Fibroblast of peridontal ligament (primary cell): ENCODE measurements at regions not wholly inside any gene's neighbourhood (a gene's known extent, or its start where the extent isn't known, plus 50 kb on each side); places are given as distances from the start of the nearest gene placed in this dataset.

Source experiments
- DNase-seq: peaks from one replicate; pipeline ENCODE4 v3.0.0-alpha.2; 2010; ENCODE audit errors: extremely low read depth

DNA sequence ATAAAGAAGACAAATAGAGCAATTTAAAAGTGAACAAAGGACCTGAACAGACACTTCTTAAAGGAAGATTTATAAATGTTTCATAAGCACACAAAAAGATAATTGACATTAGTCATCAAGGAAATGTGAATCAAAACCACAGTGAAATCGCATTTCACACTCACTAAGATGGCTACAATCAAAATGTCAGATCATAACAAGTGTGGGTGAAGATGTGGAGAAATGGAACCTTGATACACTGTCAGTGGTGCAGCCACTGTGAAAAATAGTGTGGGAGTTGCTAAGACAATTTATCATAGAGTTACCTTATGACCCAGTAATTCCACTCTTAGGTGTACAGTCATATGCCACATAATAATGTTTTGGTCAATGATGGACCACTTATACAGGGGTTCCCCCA, 54.5 kb upstream of the HTR4 start:
- no peak for DNase-seq

DNA sequence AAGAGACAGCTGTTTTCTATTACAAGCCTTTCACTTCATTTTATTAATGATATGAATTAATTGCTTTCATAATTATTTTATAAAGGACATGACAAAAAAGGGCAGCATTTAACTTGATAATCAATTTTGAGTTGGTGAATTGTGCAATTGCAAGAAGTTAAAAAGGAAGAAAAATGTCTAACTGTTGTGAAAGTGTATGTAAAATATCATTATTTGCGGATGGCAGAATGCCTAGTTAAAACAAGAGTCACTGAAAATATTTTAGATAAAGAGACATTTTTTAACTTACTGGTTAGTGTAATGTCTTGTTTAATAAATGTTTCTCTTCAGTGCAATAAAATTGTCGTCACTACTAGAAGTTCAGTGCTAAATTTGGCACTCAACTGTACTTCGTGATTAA, 57.6 kb upstream of the HTR4 start:
- no peak for DNase-seq

DNA sequence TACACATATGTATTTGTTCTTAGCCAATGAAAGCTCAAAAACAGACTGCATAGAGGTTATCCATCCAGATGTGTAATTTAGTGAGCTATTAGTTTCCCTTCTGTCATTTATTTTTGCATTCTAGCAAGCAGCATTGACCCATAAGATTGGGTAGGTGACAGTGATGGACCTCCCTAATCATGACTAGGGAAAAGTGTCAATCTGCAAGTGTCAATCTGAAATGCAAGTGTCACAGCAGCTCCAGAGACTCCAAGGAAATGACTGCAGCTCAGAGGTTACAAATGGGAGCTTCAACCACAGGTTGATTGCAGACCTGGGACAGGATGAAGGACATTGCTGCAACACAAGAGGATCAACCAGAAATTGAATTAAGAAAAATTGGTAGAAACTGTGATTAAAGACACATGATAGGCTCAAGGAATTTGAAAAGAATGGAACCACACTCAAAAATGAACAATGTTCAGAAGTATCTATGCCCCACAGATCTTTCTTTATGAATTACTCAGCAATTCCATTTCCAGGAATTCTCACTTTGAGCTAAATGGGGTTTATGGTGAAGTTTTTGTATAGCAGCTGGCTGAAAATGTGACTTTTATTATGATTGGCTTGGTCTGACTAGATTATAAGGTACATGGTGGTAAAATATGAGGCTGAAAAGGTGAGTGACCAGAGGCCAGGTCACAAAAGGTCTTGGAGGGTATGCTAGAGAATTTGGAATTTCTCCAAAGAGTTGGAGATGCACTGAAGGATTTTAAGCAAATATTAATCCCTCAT, 59.6 kb upstream of the HTR4 start:
- DNase-seq = no peak

DNA sequence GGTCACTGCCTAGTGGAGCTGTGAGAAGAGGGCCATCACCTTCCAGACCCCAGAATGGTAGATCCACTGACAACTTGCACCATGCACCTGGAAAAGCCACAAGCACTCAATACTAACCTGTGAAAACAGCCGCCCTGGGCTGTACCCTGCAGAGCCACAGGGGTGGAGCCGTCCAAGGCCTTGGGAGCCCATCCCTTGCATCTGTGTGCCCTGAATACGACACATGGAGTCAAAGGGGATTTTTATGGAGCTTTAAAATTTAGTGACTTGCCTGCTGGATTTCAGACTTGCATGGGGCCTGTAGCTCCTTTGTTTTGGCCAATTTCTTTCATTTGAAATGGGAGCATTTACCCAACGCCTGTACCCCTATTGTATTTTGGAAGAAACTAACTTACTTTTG, 62.4 kb upstream of the HTR4 start:
- DNase-seq = no peak

DNA sequence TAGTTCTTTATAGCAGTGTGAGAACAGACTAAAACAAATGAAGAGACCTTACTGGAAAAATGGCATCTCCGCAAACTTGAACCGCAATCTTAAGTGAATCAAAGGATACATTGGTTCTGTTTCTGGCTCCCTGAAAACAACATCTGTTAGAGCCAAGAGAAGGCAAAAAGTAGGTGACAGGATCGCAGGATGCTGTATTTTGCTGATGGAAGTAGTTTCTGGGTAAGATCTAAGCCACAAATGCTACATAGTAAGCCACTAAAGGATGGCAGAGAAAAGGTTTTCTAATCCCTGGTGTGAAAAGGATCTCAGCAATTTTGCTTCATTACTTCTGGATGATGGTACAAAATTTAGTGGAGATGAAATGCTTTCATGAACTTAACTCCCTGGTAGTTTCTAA, 63.3 kb upstream of the HTR4 start:
- DNase-seq = no peak

DNA sequence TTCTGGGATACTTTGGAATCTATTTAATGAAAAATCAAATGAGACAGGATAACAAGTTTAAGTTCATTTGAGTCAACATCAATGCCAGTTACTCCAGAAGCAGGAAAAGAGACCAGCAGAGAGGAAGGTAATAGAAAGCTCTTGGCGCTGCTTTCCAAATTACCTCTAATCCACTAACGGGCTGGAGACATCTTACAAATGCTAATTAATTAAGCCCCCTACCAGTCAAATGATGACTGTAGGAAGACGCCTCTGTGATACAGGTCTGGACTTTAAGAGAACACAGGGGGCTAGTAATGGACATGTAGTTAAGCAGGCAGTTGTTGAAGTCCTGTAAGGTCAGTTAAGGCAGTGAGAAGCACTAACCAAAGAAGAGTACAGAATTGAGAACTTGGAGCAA, 65.3 kb upstream of the HTR4 start:
- no peak for DNase-seq

DNA sequence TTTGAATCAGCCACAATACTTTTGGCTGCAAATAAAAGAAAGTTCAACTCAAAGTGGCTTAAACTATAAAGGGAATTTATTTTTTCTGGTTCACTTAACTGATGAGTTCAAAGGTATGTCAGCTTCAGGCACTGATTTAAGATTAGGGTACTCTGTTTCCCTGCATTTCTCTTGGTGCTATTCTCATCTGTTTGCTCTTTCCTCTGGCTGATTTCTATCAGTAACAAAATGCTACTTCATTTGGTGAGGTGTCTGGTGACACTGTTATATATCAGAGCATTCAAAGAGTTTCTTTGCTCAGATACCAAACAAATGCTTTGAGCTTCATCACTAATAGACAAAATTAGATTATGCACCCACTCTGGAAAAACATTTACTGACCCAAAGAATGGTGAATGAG, 65.9 kb upstream of the HTR4 start:
- no peak for DNase-seq

DNA sequence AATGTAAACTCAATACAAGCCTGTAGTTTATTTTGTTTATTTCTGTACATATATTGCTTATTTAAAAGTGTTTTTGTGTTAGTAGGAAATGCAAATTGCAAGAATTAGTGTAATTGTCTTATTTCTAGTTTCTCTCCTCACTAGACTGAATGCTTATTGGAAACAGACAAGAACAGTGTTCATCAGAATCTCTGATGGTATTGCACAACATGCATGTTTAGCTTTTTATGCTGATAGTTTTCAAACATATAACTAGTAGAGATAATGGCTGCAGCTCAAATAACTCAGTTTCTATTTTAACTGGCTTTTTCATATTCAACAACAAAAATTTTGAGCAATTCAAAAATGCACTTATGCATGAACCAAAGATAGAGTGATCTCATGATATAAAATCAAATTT, 68.8 kb upstream of the HTR4 start:
- no peak for DNase-seq

DNA sequence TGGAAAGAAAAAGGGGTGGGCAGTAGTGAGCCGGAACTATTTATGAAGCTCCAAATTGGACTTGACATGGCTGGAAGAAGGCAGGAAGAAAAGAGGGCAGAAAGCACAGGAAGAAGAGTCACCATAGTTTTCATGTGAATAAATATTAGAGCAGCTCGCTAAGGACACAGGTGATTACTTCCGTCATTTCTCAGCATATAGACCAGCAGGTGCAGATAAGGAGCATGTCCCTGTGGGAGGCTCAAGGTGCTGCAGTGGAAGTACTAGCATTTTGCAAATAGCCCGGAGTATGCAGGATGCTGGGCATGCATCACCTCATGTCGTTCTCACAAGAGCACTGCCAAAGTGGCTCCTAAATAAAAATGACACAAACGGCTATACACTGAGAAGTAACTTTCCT, 71.3 kb upstream of the HTR4 start:
- no peak for DNase-seq

DNA sequence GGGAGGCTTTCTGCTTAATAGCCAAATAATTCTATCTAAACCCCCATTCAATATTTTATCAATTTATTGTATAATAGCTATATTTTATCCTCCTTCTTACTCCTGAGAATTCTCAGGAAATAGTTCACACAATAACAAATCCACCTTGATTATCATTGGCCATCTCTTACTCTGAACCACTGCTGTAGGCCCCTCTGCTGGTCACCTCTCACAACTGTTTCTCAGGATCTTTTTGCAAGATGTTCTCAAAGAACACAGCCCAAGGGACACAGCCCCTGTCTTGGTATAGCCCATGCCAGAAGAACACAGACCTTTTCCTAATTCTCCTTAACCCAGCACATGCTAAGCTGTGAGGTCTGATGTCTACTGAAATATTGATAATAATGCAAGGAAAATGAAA, 74.9 kb upstream of the HTR4 start:
- DNase-seq = no peak

DNA sequence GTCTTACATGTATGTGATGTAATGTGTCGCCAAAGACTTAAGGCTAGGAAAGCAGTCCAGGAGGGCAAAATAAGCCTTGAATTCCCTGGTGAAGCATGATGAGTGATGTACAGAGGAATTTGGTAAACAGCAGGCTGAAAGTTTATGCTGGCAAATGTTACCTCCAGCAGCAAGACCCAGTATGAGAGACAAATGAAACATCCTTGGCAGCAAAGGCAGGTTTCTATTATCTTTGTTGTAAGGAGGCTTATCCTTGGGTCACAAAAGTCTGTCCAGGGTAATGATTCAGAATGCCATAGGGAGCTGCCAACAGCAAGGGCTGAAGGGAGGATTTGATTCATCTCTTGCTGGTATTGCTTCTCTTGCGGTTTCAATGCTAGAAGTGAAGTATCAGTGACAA, 75.9 kb upstream of the HTR4 start:
- peak; percentile 62 for DNase-seq

DNA sequence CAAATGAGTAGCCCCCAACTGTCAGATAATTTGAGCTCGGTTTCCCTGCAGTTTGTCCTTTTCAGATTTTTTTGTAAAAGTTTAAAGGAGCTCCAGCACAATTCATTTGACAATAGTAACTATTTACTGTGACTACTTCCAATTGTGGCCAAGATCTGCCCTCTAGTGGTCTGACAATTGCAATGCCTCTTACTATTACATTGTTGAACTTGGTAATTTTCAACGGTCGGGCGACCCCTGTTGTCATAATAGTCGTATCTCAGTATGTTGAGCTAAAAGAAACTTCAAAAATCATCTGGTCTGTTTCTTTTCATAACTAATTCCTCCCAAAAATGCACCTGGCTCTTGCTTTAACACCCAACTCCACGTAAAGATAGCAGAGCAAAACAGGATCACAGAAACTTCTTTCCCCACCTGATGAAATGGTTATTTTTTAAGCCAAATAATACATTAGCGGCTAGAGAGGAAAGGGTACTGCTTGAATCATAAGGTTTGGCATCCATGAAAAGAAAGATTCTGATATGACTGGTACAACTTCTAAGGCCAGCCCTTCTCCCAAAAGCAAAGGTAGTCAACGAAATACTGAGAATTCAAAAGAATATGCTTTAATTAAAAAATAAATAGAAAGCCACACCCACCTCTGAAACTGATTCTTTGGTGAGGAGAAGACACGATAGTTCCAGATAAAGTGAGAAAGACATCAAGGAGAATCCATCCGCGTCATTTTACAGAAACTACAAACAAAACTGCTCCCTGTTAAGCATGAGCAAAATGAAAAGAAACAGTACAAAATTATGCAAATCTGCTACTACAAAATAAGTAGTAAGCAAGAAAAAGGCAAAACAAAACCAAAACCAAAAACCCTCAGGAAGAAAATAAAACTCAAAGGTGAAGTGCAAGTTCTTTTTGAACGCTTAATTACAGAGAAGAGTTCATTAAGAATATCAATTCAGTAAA, 76.9 kb upstream of the HTR4 start:
- peak; percentile 94 for DNase-seq

DNA sequence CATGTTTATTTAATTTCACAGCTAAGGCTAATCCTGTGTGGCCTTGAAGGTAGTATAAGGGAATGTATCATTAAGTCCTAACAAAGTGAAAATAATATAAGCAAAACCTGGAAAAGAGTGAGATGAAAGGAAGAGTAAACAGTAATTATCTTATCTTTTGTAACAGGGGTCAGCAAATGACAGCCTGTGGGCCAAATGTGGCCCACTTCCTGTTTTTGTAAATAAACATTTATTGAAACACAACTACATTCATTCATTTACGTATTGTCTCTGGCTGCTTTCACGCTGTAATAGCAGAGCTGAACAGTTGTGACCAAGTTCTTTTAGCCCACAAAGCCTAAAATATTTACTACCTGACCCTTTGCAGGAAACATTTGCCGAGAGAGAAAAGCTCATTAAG, 78.4 kb upstream of the HTR4 start:
- no peak for DNase-seq

DNA sequence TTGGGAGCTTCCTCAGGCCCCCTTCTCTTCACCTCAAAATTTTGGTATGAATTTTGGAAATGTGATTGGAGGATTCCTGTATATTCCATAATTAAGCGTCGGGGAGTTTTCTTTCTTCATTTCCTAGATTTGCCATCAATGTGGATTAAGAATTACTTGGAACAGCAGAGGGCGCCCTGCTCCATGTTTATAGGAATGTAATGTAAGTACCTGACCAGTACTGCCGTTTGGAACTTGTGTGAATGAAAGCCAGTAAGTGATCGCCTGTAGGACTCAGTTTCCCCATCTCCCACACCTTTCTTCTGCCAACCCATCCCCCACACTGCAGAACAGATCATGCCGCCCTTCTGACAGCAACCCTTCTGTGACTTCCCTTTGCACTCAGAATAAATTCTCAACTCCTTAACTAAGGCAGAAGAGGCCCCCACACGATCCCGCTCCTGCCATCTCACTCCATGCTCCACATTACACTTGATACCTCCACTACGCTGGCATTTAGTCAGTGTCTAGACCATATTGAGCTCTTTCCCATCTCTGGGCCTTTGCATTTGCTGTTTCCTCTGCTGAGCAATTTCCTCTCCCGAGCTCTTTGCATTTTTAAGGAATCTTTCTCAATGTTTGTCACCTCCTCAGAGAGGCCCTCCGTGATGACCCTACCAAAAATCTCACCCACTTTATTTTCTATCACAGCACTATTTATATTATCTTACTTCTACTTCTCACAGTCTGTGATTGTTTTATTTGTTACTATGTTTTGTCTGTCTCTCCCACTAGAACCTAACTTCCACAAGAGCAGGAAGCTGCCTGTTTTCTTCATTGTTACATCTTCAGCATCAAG, 79.5 kb upstream of the HTR4 start:
- DNase-seq = peak; percentile 90

DNA sequence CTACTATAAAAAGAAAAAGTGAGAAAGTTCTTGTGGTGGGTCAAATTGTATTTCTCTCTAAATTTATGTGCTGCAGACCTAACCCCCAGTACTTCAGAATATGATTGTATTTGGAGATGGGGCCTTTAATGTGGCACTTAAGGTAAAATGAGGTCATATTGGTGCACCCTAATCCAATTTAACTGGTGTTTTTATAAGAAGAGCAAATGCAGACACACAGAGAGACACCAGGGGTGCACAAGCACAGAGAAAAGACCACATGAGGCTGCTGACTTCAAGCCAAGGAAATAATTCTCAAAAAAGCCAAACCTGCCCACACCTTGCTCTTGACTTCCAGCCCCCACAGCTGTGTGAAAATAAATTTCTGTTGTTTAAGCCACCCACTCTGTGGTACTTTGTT, 80.2 kb upstream of the HTR4 start:
- DNase-seq = no peak

DNA sequence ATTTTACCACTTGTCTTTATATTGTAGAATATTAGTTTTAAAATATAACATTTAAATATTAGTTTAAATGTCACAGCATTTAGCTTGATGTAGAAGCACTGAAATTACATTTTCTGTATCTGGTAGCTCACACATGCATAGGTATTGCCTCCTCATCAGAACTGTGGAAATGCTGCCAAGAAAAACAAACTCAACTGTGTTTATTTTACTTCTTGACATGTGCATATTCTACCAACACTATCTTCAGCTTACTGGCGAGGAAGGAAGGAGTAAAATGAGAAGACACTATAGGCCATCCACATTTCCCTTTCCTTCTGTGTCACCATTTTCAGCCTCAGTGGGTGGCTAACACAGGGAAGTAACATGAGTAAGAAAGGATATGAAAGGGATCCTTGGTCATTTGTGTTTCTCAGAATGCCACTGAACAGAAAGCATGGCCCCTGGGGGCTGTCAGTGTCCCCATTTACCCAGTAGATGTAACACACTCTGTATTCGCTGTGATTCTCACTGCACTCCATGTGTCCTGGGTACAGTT, 81.0 kb upstream of the HTR4 start:
- no peak for DNase-seq

DNA sequence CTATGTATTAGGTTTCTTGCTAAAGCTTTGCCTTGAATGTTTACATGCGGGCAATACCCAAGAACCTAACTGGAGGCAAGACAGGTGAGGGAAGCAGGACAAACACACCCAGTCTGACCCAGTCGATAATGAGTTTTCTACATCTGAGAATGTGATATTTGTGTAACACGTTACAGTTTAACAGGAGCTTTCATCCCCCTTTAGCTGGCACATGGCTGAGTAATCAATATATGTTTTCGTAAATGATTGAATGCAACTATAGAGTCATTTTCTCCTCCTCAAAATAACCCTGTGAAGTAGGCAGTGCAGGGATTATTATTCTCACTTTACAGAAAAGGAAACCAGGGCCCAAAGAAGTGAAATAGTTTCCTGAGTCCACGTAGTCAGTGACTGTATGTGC, 84.7 kb upstream of the HTR4 start:
- no peak for DNase-seq

DNA sequence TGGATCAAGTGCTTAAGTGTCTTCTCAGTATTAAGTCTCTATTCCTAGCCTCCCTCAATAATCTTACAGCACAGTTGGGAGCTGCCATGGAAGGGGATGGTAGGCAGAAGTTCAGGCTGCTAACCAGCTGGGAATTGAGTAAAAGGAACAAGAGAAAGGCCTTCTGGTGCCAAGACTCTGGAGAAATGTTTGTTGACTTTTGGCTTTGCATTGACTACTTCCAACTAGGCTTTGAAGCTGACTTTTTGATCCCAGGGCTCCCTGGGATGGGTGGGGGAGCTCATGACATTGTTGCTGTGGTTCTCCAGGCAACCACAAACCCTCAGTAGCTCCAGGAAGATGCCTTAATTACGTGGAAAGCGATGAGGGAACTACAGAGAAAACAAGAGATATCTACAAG, 85.2 kb upstream of the HTR4 start:
- DNase-seq = peak; percentile 90

DNA sequence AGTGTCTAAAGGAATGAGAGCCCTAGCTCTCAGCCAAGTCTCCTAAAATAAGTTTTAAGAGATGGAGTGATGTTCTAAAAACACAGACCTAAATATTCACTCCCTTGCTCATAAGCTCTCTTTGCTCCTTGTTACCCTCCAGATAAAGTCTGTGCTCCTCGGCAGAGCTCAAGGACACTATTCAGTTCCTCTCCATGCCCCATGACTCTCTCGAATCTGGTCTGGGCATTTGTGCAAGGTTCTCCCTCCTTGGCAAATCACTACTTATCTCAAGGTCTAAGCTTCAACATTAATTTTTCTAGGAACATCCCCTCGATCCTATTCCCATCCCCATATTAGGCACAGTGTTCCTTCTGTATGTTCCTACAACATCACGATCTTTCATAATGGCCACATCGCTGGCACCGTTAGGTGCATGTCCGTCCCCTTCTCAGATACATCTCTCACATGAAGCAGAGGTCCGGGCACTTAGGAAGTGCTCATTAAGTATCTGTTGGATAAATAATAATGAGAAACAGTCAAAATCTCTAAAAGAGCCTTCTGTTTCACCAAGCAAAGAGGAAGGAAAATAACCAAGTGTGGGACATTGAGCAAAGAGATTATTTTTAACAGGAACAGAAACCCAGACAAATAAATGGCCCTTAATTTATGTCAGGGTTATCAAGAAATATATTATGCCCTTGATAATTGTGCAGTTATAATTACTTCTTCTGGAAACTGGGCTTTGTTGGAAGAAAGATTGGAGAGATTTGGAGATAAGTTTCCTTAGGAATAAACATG, 85.9 kb upstream of the HTR4 start:
- DNase-seq = no peak

DNA sequence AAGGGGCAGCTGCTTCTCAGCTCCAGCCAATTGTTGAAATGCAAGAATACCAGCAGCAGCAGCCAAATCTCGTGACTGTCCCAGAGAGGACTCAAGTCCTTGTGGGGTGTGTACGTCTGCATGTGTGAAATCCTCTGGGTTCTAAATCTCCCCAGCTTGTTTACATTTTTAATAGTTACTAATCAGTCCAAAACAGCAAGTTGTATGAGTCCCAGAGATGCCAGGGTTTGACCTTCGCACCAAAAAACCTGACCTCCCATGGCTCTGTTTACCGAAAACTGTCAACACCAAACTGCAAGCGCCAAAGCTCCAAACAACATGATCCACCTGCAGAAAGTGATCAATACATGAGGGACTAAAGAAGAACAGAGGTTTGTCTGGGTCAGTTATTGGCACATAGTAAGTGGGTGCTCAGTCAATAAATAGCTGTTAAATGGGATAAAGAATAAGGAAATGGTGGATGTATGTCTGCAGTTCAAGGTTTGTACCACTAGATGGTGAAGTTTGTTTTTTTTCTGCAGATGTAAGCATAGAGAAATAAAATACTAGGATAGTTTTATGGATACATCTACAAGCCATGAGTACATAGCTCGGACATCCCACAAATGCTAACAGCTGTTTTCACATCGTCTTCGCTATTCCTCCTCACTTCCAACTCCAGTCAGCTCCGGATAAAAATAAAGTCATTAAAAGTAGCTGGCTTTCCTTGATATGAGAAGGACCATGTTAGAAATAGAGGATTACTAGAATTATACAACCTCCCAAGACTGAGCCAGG, 85.3 kb upstream of the ADRB2 start:
- DNase-seq = peak; percentile 91
